ENCODE measurements at regions not wholly inside any gene's neighbourhood (a gene's known extent, or its start where the extent isn't known, plus 50 kb on each side); places are given as distances from the start of the nearest gene placed in this dataset.

- TF ChIP-seq POLR2A (IDR thresholded peaks at IDR 0.05; ENCODE audit: low read depth, low read length) (no peak), CEBPZ (IDR thresholded peaks at IDR 0.05; ENCODE audit: low read depth, low read length) (no peak), SP1 (IDR thresholded peaks at IDR 0.05; ENCODE audit: low read depth, low read length) (no peak), EZH2 (IDR thresholded peaks at IDR 0.05; ENCODE audit: borderline replicate concordance, control insufficient read depth, low read depth, low read length) (no peak), KDM1A (IDR thresholded peaks at IDR 0.05; ENCODE audit: borderline replicate concordance) (no peak), MEF2A (IDR thresholded peaks at IDR 0.05; ENCODE audit: insufficient read depth, low read depth, low read length) (no peak), JUND (IDR thresholded peaks at IDR 0.05; ENCODE audit: low read depth, low read length) (no peak), REST (IDR thresholded peaks at IDR 0.05; ENCODE audit: low read depth, low read length) (no peak), MYC (IDR thresholded peaks at IDR 0.05; ENCODE audit: insufficient read depth, insufficient read length, insufficient replicate concordance, low read length, severe bottlenecking) (no peak), CTCF (IDR thresholded peaks at IDR 0.05 in 2 of 3, conservative IDR thresholded peaks at IDR 0.05 in 1 of 3; ENCODE audit: control insufficient read depth in 2 of 3, extremely low read depth in 1 of 3, insufficient read depth in 1 of 3, low read depth in 3 of 3, low read length in 3 of 3) (no peak), BCL11A (IDR thresholded peaks at IDR 0.05; ENCODE audit: low read depth, low read length) (no peak), CHD2 (IDR thresholded peaks at IDR 0.05; ENCODE audit: borderline replicate concordance, low read depth, low read length) (no peak), SMC3 (IDR thresholded peaks at IDR 0.05; ENCODE audit: borderline replicate concordance, low read length) (no peak)
Measured at GRCh38 chr1:83756984-83757717, 241.8 kb downstream of the TTLL7 start.
